Large intestine (tissue), 3 donors: ENCODE measurements at regions not wholly inside any gene's neighbourhood (a gene's known extent, or its start where the extent isn't known, plus 50 kb on each side); places are given as distances from the start of the nearest gene placed in this dataset.

Source experiments
- DNase-seq, 2 donors: peaks; one replicate each; pipeline versions ENCODE4 v3.0.0 to v3.0.0-alpha.2; 2013
- H3K27ac ChIP-seq: one replicate; pipeline ENCODE4 v1.5.1; 2013; ENCODE audit warnings: low read length
- H3K27me3 ChIP-seq: 2 replicates; pipeline ENCODE4 v1.6.1; 2013; ENCODE audit warnings: low read length; ENCODE audit not compliant: control insufficient read depth, insufficient read depth
- H3K36me3 ChIP-seq: 2 replicates; pipeline ENCODE4 v1.6.1; 2013; ENCODE audit warnings: low read length; ENCODE audit not compliant: control insufficient read depth, insufficient read depth
- H3K4me1 ChIP-seq: one replicate; pipeline ENCODE4 v1.6.1; 2013; ENCODE audit warnings: low read length; ENCODE audit not compliant: control insufficient read depth, insufficient read depth
- H3K4me3 ChIP-seq: one replicate; pipeline ENCODE4 v1.5.1; 2013; ENCODE audit warnings: low read length
- H3K9me3 ChIP-seq: one replicate; pipeline ENCODE4 v1.6.1; 2013; ENCODE audit warnings: mild to moderate bottlenecking, low read depth, low read length, moderate library complexity; ENCODE audit not compliant: control insufficient read depth
- WGBS: methylation state at CpG from one replicate; pipeline ENCODE4 v1.1.5; 2013; ENCODE audit warnings: low lambda C conversion rate; ENCODE audit not compliant: insufficient coverage; 5-methylcytosine and 5-hydroxymethylcytosine counted together

- no peaks in the 10 kb centered on the region for H3K36me3 ChIP-seq
- no CpG with 5 or more reads among the region's 2 CpGs for WGBS
- no peaks in the 10 kb centered on the region for H3K4me1 ChIP-seq
- H3K4me3 ChIP-seq: no peak overlapping the region
- no peaks in the 10 kb centered on the region for H3K27me3 ChIP-seq
- peaks cover 4% of the 10 kb centered on the region for H3K9me3 ChIP-seq
- peak in 1 of 2 donors; percentile 11 for DNase-seq
- H3K27ac ChIP-seq: no peak overlapping the region
Measured at GRCh38 chrX:28058901-28059300, 77.7 kb upstream of the DCAF8L1 start.

- Histone ChIP-seq H3K27me3 (no peaks in the 10 kb centered on the region), H3K27ac (no peak overlapping the region), H3K4me1 (no peaks in the 10 kb centered on the region), H3K9me3 (no peaks in the 10 kb centered on the region), H3K4me3 (no peak overlapping the region), H3K36me3 (no peaks in the 10 kb centered on the region)
- no CpG with 5 or more reads among the region's 27 CpGs for WGBS
- DNase-seq: no peak
Measured at GRCh38 chrX:28042826-28043564, 61.7 kb upstream of the DCAF8L1 start.

GRCh38 chrX:28042260-28042659 is 61.0 kb upstream of the DCAF8L1 start:
- no peak overlapping the region for H3K4me3 ChIP-seq
- no peaks in the 10 kb centered on the region for H3K4me1 ChIP-seq
- DNase-seq: no peak
- H3K9me3 ChIP-seq: no peaks in the 10 kb centered on the region
- no peak overlapping the region for H3K27ac ChIP-seq
- no peaks in the 10 kb centered on the region for H3K27me3 ChIP-seq
- WGBS: no CpG with 5 or more reads among the region's 16 CpGs
- H3K36me3 ChIP-seq: no peaks in the 10 kb centered on the region

GRCh38 chrX:28039258-28039657 is 58.0 kb upstream of the DCAF8L1 start:
- Histone ChIP-seq H3K27ac (no peak overlapping the region), H3K27me3 (no peaks in the 10 kb centered on the region), H3K4me3 (no peak overlapping the region), H3K4me1 (no peaks in the 10 kb centered on the region), H3K36me3 (no peaks in the 10 kb centered on the region), H3K9me3 (no peaks in the 10 kb centered on the region)
- no peak for DNase-seq
- no CpG with 5 or more reads among the region's 8 CpGs for WGBS
